WERI-Rb-1 (cell line): ENCODE measurements at regions not wholly inside any gene's neighbourhood (a gene's known extent, or its start where the extent isn't known, plus 50 kb on each side); places are given as distances from the start of the nearest gene placed in this dataset.

Experiments
- DNase-seq: peaks from one replicate; pipeline ENCODE4 v3.0.0-alpha.2; 2020
- H3K27ac ChIP-seq: fragments of 250-450 bp; sonication (Bioruptor Pico); 2 replicates; pipeline ENCODE4 v1.5.1; 2020; ENCODE audit warnings: mild to moderate bottlenecking, moderate library complexity
- H3K27me3 ChIP-seq: fragments of 250-450 bp; sonication (Bioruptor Pico); 2 replicates; pipeline ENCODE4 v1.5.1; 2021; ENCODE audit warnings: mild to moderate bottlenecking, low read depth, moderate library complexity; ENCODE audit not compliant: insufficient read depth, severe bottlenecking
- H3K36me3 ChIP-seq: fragments of 250-450 bp; sonication (Bioruptor Pico); 2 replicates; pipeline ENCODE4 v1.5.1; 2020; ENCODE audit warnings: mild to moderate bottlenecking, moderate library complexity
- H3K4me3 ChIP-seq: 2 replicates; pipeline ENCODE4 v1.5.1; 2011; ENCODE audit warnings: low read depth, mild to moderate bottlenecking, control low read depth, low read length
- H3K9me3 ChIP-seq: fragments of 250-450 bp; sonication (Bioruptor Pico); 2 replicates; pipeline ENCODE4 v1.5.1; 2021; ENCODE audit warnings: mild to moderate bottlenecking, moderate library complexity; ENCODE audit not compliant: severe bottlenecking
- TF ChIP-seq, protein P1 (sequence below): IDR thresholded peaks from 2 replicates; pipeline ENCODE4 v1.5.1; 2011; ENCODE audit warnings: low read depth, mild to moderate bottlenecking, control low read depth, inconsistent platforms, low read length

DNA sequence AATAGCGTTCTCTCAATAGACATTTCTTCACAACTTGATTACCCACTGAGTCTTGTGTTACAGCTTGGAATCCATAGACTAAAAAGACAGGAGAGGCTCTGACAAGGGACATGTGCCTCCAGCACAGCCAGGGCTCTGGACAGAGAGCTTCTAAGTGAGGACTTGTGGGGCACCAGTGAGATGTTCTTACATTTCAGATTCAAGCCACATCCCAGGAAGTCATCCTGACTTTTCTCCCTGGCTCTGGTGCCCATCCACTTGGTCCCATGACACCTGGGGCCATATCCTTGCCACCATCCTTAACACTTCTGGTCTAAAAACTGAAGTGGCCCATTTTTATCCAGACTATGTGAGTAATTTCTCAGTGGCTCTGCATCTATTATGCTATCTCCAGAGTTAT is 440.1 kb downstream of the TCERG1L start:
- TF ChIP-seq, protein P1, sequence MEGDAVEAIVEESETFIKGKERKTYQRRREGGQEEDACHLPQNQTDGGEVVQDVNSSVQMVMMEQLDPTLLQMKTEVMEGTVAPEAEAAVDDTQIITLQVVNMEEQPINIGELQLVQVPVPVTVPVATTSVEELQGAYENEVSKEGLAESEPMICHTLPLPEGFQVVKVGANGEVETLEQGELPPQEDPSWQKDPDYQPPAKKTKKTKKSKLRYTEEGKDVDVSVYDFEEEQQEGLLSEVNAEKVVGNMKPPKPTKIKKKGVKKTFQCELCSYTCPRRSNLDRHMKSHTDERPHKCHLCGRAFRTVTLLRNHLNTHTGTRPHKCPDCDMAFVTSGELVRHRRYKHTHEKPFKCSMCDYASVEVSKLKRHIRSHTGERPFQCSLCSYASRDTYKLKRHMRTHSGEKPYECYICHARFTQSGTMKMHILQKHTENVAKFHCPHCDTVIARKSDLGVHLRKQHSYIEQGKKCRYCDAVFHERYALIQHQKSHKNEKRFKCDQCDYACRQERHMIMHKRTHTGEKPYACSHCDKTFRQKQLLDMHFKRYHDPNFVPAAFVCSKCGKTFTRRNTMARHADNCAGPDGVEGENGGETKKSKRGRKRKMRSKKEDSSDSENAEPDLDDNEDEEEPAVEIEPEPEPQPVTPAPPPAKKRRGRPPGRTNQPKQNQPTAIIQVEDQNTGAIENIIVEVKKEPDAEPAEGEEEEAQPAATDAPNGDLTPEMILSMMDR, result no peak
- Histone ChIP-seq H3K27me3 (no peaks in the 10 kb centered on the region), H3K9me3 (no peaks in the 10 kb centered on the region), H3K4me3 (no peak overlapping the region), H3K36me3 (no peaks in the 10 kb centered on the region), H3K27ac (no peak overlapping the region)
- no peak for DNase-seq

GRCh38 chr10:130873636-130874035 is 437.9 kb downstream of the TCERG1L start:
- Histone ChIP-seq H3K27me3 (no peaks in the 10 kb centered on the region), H3K9me3 (no peaks in the 10 kb centered on the region), H3K36me3 (no peaks in the 10 kb centered on the region), H3K4me3 (no peak overlapping the region), H3K27ac (no peak overlapping the region)
- no peak for DNase-seq
- TF ChIP-seq, protein P1, result no peak

- TF ChIP-seq, protein P1, result no peak
- no peak overlapping the region for H3K27ac ChIP-seq
- no peaks in the 10 kb centered on the region for H3K27me3 ChIP-seq
- no peak overlapping the region for H3K4me3 ChIP-seq
- no peak for DNase-seq
- no peaks in the 10 kb centered on the region for H3K9me3 ChIP-seq
- H3K36me3 ChIP-seq, result no peaks in the 10 kb centered on the region
Observed at GRCh38 chr10:130875116-130875515, 436.4 kb downstream of the TCERG1L start.

DNA sequence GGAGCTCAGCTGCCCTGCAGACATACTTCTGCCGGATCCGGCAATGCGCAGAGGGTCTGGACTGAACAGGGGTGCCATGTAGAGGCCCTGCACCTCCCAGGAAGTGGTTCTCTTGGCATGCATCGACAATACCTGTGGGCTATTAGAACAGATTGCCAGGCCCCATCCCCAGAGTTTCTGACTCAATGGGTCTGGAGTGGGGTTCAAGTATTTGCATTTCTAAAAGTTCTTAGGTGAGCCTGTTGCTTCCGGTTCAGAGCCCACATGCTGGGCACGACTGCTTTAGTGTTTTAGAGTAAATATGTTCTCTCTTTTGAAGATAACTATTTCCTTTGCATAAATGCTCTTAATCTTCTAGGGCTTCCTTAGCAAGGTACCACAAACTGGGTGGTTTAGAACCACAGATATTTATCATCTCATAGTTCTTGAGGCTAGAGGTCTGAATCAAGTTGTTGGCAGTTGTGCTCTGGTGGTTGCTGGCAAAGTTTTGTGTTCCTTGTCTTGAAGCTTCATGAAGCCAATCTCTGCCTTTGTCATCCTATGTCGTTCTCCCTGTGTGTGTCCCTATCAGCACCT is 435.5 kb downstream of the TCERG1L start:
- no peak for DNase-seq
- no peak overlapping the region for H3K4me3 ChIP-seq
- H3K27me3 ChIP-seq, result no peaks in the 10 kb centered on the region
- TF ChIP-seq, protein P1, result no peak
- no peaks in the 10 kb centered on the region for H3K36me3 ChIP-seq
- H3K9me3 ChIP-seq, result no peaks in the 10 kb centered on the region
- H3K27ac ChIP-seq, result no peak overlapping the region

DNA sequence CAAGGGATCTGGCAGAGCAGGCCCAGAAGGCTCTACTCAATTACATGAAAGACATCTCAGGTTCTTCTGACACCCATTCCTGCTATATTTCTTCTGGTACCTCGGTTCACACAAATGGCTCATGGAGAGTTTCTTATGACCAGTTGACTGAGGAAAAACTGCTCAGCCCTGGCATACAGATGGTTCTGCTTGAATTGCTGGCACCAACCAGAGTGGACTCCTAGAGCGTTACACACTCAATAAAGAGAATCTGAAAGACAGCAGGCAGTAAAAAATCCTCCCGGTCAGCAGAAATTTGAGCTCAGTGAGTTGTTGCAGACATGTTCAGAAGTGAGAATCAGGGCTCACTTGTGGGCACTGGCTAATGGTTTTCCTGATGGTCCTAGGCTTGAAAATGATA is 434.4 kb downstream of the TCERG1L start:
- no peaks in the 10 kb centered on the region for H3K27me3 ChIP-seq
- H3K27ac ChIP-seq, result no peak overlapping the region
- H3K9me3 ChIP-seq, result no peaks in the 10 kb centered on the region
- TF ChIP-seq, protein P1, result no peak
- DNase-seq, result no peak
- H3K4me3 ChIP-seq, result no peak overlapping the region
- no peaks in the 10 kb centered on the region for H3K36me3 ChIP-seq

GRCh38 chr10:130878131-130878530 is 433.4 kb downstream of the TCERG1L start:
- Histone ChIP-seq H3K9me3 (no peaks in the 10 kb centered on the region), H3K4me3 (no peak overlapping the region), H3K27me3 (no peaks in the 10 kb centered on the region), H3K36me3 (no peaks in the 10 kb centered on the region), H3K27ac (no peak overlapping the region)
- TF ChIP-seq, protein P1, result no peak
- no peak for DNase-seq
